ENCODE measurements at regions not wholly inside any gene's neighbourhood (a gene's known extent, or its start where the extent isn't known, plus 50 kb on each side); places are given as distances from the start of the nearest gene placed in this dataset.
"Not testable (repeated sequence)": the region's sequence is repeated elsewhere in the genome, so short reads cannot be mapped to it uniquely, and the experiment has no call there.

DNA sequence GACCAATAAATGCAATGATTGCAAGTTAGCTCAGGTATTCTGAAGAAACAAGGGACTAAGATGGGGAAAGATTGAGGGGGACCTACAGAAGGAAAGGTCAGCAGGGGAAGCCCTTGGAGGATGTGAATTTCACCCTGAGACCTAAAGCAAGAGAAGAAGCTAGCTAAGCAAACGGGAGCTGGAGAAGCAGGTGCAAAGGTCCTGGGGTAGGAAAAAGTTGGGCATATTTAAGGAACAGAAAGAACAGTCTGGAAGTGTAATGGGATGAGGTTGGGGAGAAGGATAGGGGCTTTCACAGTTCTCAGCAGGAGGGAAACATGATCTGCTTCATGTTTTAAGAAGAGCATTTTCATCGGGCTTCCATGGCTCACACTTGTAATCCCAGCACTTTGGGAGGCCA is 89.7 kb upstream of the SLC45A1 start:
- DNase-seq (ENCODE audit: low read depth in 2 of 2), result no peak

DNA sequence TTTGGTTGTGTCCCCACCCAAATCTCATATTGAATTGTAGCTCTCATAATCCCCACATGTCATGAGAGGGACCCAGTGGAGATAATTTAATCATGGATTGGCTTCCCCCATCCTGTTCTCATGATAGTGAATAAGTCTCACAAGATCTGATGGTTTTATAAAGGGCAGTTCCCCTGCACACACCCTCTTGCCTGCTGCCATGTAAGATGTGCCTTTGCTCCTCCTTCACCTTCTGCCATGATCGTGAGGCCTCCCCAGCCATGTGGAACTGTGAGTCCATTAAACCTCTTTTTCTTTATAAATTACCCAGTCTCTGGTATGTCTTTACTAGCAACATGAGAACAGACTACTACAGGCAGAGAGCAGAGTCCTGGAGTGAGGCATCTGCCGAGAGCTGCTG is 90.2 kb upstream of the SLC45A1 start:
- not testable (repeated sequence) for DNase-seq (ENCODE audit: low read depth in 2 of 2)

DNA sequence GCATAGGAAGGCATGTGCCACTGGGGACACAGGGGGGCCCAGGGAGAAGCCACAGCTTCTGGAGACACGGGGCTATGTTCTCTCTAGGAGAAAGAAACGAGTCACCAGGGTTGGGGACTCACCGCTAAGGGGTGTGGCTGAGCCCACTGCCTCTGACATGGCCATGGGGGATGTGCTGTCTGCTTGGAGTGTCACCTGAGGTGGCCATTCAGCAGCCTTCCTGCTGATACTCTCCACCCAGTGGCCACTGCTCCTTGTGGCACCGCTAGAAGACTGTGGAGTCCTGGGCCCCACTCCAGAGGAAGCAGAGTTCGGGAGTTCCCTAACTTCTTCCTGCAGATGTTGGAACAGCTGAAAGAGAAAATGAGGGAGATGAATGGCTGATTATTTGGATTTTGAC is 91.2 kb upstream of the SLC45A1 start:
- no peak for DNase-seq (ENCODE audit: low read depth in 2 of 2)

DNA sequence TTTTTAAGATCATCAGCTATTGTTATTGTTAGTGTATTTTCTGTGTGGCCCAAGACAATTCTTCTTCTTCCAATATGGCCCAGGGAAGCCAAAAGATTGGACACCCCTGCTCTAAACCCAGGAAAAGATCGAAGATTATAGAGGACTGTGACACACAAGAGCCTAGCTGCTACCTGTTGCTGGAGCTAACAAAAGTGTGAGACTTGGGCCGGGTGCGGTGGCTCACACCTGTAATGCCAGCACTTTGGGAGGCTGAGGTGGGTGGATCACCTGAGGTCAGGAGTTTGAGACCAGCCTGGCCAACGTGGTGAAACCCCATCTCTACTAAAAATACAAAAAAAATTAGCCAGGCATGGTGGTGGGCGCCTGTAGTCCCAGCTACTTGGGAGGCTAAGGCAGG is 91.9 kb upstream of the SLC45A1 start:
- not testable (repeated sequence) for DNase-seq (ENCODE audit: low read depth in 2 of 2)

DNA sequence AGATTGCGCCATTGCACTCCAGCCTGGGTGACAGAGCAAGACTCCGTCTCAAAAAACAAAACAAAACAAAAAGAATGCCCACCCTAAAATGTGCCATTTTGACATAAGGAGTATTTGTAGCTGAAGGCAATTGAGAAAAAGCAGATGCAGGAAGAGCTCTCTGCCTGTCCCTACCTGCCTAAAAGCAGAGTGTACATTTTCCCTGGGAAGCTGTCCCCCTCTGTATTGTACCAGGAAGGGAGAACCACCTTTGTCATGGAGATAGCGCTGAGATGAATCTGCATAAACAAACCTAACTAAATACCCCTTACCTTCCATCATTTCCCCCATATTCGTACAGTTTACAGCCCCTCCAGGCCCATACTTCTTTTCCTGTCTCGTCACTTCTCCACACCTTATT is 94.4 kb upstream of the SLC45A1 start:
- DNase-seq (ENCODE audit: low read depth in 2 of 2), result no peak

DNA sequence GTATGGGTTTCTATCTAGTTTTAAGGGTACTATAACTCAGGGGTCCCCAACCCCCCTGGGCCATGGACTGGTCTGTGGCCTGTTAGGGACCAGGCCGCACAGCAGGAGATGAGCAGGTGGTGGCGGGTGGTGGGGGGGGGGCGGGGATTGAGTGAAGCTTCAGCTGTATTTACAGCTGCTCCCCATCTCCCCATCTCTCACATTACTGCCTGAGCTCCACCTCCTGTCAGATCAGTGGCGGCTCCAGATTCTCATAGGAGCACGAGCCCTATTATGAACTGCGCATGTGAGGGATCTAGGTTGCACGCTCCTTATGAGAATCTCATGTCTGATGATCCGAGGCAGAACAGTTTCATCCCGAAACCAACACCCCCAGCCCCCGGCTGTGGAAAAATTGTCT is 95.1 kb upstream of the SLC45A1 start:
- DNase-seq (ENCODE audit: low read depth in 2 of 2), result no peak

DNA sequence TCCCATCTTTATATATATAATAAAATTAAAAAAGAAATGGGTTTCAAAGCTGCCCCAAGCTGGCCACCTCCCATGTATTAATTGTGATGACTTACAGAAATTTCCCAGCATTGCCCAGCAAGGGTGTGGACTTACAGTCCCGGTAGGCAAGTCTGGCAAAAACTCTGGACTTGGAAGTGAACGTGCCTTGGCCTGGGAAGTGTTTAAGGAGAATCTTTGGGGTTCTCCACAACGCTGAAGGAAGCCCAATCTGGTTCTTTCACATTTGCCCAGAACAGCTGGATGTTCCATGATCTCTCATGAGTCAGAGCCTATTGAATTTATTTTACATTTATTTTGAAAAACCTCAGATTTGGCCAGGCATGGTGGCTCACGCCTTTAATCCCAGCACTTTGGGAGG is 98.4 kb upstream of the SLC45A1 start:
- DNase-seq (ENCODE audit: low read depth in 2 of 2), result no peak

DNA sequence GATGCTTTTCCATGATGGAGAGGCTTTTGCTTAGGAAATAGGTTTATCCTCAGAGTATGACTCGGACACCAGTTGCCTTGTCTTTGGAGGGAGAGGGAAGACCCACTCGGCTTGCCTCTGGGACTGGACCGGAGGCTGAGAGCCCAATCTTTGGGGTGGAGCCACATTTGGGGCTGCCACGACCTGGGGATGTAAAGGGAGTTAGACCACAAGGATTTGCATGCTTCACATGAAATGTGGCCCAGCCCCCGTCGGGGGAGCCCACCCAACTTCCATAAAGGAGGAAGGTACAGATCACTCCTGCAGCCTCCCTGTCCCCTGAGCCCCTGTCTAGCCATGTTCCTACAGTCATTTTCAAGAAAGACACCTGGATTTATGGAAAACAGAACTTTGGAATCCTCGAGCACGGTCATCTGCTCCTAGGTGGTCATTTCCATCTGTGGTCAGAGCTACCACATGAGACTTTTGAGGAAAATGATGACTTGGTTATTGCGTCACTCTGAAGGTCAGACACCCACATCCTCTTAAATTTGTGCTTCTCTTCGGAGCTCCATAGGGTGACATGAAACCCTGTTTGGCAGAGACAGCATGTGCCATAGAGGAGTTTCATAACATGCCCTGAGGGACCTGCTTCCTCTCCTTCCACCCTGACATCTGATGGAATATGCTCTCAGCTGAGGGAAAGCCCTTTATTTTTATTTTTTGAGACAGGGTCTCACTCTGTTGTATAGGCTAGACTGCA is 99.4 kb upstream of the SLC45A1 start:
- no peak for DNase-seq (ENCODE audit: low read depth in 2 of 2)

DNA sequence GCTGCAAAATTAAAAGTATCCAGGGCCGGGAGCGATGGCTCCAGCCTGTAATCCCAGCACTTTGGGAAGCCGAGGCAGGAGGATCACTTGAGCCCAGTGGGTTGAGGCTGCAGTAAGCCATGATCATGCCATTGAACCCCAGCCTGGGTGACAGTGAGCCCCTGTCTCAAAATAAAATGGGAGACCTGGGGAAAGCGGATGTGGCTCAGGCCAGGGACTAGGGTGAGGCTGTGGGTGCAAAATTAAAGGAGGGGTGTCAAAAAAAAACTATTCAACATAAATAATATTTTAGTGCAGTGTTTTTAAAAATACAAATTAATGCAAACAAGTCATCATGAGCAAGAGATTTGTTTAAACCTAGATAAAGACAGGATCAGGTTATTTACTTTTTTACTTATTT is 100.1 kb upstream of the SLC45A1 start:
- no peak for DNase-seq (ENCODE audit: low read depth in 2 of 2)

DNA sequence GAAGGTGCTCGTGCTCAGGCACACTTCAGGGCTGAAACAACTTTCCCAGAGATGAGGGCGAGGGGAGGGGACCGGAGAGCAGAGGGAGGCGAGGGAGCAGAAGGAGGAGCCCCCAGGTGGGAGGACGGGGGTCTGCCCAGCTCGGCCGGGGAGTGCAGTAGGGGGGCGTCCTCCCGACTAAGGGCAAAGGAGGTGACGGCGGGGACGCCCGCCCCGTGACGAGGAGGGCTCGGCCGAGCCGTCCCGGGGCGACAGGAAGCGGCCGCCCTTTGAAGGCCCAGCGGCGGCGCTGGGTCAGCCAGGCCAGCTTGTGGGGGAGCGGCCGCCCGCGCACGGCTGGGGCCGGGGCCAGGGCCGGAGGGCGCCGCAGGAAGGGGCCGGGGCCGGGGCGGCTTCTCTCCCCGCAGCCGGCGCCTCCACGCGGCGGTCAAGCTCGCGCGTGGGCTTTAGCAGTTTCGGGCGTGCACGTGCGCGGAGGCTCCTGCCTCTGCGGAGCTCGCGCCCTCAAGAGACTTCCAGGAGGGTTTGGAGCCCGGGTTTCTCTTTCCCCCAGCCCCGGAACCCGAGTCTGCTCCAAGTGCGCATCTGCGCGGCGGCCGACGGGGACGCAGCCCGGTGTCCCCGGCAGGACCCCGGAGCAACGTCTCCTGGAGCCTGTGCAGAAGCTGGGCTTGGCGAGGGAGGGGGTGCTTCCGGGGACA is 100.8 kb upstream of the SLC45A1 start:
- no peak for DNase-seq (ENCODE audit: low read depth in 2 of 2)

DNA sequence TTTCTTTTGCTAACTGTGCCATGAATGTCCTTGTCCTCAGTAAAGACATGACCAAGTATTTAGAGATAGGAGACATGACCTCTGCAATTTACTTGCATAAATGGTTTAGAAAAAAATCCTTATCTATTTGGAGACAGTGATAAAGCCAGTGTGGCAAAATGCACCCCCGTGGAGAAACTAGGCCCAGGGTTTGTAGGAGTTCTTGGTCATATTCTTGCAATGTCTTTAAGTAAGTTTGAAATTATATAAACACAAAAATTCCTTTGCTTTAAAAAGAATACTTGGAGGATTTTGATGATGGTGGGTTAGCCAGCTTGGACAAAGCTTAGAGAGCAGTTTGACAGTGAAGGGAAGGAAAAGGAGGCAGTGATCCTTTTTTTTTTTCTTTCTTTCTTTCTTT is 101.9 kb upstream of the SLC45A1 start:
- no peak for DNase-seq (ENCODE audit: low read depth in 2 of 2)

DNA sequence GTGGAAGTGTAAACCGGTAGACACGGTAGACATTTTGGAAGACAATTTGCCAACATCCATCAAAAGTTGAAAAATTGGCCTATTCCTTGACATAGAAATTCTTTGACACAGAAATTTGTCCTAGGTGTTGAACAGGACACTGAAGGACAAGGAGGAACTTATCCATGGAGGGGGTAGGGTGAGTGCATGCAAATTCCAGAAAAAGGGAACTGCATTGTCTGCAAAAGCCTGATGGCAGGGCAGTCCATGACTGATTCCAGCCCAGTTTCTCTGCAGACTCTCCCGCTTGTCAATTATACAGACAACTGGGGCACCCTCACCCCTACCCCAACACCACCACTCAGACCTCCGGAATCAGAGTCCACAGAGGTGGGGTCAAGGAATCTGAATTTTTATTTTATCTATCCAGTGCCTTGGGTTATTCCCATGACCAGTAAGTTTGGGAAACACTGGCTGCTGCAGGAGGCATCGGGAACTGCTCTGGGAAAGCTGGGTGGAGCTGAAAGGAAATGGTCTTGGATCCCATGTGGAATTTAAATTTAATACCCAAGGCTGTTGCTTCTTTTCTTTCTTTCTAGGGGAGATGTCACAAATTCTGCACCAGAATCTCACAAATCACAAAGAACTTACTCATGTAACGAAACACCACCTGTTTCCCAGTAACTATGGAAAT is 103.3 kb upstream of the SLC45A1 start:
- no peak for DNase-seq (ENCODE audit: low read depth in 2 of 2)

DNA sequence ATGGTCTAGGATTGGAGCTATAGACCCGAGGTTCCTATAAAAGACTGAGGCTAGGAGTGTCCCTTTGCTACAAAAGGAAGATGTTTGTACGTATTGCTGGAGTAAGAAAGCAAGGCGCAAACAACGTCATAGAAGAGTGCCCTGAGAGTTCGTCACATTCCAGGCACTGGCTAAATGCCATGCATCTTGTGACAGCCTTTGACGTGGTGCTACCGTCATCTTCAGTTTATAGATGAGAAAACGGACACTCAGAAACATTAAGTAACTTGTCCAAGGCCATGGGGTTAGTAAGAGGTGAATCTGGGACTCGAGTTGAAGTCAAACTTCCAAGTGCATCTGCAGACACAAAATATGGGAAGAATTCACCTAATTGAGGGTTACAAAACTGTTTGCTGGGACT is 104.2 kb upstream of the SLC45A1 start:
- no peak for DNase-seq (ENCODE audit: low read depth in 2 of 2)

DNA sequence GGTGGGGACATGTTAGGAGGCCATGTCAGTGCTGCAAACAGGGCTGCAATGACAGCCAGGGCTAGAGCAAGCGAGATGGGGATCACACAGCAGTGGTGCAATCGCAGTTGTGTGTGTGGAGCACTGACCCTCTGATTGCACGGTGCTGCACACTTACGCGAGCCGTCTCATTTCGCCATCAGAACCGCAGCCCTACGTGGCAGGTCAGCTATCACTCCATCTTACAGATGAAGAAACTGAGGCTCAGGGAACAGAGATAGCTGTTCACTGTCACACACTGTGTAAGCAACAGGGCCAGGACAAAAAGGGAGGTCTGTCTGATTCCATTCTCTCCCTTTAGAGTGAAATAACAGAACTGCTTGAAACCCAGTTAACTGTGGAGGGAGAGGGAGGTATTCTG is 104.8 kb upstream of the SLC45A1 start:
- no peak for DNase-seq (ENCODE audit: low read depth in 2 of 2)

DNA sequence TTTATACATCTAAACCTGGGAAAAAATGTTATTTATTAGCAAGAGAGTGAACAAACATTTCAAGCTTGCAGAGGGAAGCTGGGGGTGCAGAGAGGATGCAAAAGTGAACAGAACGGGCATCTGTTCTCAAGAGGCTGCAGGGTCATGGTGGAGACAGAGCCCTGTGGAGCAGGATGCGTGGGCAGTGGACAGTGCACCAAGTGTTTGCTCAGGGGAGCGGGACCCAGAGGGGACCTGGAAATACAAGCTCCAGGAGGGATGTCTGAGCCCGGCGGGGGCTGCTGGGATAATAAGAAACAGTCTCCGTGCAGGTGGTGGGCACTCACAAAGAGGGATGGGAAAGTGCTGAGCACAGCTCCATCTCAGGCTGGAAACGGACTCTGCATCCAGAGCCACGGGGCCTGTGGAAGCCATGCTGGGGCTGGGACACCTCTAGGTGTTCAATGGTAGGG is 105.3 kb upstream of the SLC45A1 start:
- no peak for DNase-seq (ENCODE audit: low read depth in 2 of 2)

DNA sequence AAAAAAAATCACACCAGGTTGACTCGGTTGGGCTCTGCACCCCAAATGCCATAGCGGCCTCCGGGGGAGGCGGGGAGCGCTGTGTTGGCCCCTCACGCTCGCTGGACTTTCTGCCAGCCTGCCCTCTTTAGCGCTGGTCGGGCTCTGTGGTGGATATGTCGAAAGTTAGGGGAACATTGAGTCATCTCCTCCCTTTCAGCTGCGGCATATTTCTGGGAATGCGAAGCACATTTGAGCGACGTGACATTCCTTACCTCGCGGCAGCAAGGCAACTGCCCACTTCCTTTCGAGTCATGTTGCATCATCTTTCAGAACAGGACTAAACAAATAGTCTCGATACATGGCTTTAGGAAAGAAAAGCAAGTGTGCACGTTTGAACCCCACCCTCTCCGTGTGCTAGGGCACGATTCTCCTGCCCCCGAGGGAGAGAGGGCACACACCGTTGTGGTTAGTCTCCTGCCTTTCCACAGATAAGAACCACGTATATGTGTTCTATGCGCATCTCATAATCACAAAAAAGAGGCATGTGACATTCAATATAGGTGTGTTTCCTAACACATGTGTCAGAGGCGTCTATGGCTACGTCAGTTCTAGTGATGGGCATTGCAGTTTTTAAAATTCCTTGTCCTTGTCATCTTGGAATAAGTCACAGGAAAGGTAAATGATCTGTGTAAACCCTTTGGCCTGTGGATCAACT is 105.9 kb upstream of the SLC45A1 start:
- no peak for DNase-seq (ENCODE audit: low read depth in 2 of 2)

DNA sequence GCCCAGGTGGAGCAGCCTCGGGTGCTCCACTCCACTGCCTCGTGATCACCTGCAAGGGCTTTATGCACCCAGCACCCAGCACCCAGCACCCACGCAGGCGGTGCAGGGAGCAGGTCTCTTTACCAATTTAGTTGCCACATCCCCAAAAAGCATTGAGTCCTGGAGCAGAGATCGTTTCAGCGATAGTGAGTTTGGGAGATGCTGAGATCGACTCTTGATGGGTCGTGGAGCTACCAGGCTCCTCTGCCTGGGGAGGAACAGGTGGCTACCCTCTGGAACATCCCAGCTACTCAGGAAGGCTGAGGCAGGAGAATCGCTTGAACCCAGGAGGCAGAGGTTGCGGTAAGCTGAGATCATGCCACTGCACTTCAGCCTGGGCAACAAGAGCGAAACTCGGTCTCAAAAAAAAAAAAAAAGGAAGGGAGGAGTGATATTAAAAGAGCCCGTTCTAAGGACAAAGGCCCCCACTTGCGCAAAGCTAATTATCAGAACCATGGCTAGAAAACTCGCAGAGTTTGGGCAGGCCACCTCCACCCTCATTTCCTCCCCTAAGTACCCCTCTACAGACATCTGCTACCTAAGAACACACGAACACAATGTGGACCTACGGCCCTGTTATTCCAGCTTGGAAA is 106.5 kb upstream of the SLC45A1 start:
- DNase-seq (ENCODE audit: low read depth in 2 of 2), result no peak

DNA sequence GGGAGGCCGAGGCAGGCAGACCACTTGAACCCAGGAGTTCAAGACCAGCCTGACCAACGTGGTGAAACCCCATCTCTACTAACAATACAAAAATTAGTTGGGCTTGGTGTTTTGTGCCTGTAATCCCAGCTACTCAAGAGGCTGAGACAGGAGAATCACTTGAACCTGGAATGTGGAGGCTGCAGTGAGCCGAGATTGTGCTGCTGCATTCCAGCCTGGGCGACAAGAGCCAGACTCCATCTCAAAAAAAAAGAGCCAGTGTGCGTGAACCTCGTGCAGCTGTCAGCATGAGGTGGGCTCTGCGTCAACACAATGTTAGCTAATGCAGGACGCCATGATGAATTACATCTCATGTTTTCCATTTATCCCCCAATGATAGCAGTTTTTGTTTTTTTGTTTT is 110.7 kb upstream of the SLC45A1 start:
- DNase-seq (ENCODE audit: low read depth in 2 of 2), result no peak

DNA sequence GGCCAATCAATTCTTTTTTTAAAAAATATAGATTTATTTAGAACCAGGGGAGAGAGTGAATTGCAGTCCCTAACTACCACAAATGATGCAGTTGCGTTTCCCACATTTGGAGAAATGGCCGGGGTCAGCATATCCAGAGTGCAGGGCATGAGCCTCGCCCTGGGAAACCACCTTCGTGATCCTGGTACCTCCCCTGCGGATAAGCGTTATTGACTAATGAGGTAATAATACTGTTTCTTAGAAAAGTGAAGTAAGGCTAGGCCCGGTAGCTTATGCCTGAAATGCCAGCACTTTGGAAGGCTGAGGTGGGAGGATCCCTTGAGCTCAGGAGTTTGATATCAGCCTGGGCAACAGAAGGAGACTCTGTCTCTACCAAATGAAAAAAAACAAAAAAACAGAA is 111.5 kb upstream of the SLC45A1 start:
- DNase-seq (ENCODE audit: low read depth in 2 of 2), result no peak

DNA sequence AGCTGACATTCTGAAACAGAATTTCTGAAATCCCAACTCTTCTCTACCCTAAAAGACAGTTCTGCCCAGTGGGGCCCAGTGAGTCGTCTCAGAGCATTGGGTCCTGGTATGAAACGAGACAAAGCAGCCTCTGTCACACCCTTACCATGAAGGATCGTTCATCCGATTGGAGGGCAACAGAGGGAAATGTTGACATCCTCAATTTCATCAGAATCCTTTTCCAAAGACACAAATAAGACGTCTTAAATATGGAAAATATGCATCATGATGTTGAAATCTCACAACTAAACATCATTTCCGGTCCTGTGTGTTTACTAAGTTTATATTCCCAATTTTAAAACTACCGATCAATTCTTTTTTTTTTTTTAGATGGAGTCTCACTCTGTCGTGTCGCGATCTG is 112.1 kb upstream of the SLC45A1 start:
- DNase-seq (ENCODE audit: low read depth in 2 of 2), result no peak

DNA sequence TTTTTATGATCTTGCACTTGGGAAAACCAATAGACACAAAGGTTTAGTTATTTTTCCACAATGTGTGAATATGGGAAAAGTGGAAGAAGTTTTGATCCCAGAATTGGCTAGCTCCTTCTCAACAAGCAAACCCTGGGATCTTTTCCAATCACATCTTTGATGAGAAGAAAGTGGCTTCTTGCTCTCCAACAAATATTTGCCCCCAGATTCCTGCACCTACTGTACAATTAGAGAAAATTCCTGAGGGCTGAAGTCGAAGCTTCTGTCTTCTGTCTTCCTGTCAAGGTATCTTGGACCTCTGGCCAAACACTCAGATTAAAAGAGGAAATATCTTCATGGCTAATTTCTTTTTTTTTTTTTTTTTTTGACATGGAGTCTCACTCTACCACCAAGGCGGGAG is 113.1 kb upstream of the SLC45A1 start:
- no peak for DNase-seq (ENCODE audit: low read depth in 2 of 2)

DNA sequence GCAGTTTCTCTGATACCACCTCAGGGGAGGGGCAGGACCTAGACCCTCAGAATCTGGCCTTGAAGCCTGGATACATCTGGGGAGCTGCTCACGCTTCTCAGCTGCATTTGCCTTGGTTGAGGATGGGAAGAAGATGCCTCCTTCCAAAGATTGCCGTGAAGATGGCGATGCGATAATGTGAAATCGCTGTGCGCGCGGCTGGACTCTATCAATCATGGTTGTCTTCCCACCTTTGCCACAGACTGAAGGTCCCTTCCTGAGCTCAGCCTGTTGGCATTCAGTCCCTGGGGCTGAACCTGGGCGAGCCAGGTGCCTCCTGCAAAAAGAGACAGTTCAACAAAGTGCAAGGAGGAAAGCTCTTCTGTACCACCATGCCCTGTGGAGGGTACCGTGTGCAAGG is 114.4 kb upstream of the SLC45A1 start:
- DNase-seq (ENCODE audit: low read depth in 2 of 2), result no peak
